Smooth muscle cell (in vitro differentiated cells): ENCODE measurements at regions not wholly inside any gene's neighbourhood (a gene's known extent, or its start where the extent isn't known, plus 50 kb on each side); places are given as distances from the start of the nearest gene placed in this dataset.
"Not testable (repeated sequence)": the region's sequence is repeated elsewhere in the genome, so short reads cannot be mapped to it uniquely, and the experiment has no call there.

ENCODE experiments used
- DNase-seq: peaks from one replicate; lab custom pipeline; 2025; ENCODE audit not compliant: unreplicated experiment; lab: John Stamatoyannopoulos, UW
- H2AFZ ChIP-seq: fragments of 200-600 bp; sonication (generic); 2 replicates; pipeline ENCODE4 v1.6.0; 2016; ENCODE audit warnings: antibody characterized with exemption, low read depth, mild to moderate bottlenecking
- H3F3A ChIP-seq: fragments of 200-600 bp; sonication (generic); 2 replicates; pipeline ENCODE4 v1.6.0; 2017; ENCODE audit warnings: antibody characterized with exemption, low read depth
- H3K27ac ChIP-seq: fragments of 200-600 bp; sonication (generic); 2 replicates; pipeline ENCODE4 v1.5.1; 2016; ENCODE audit warnings: low read depth, mild to moderate bottlenecking
- H3K27me3 ChIP-seq: fragments of 200-600 bp; sonication (generic); 2 replicates; pipeline ENCODE4 v1.6.1; 2016; ENCODE audit warnings: low read depth, mild to moderate bottlenecking
- H3K36me3 ChIP-seq: fragments of 200-600 bp; sonication (generic); 2 replicates; pipeline ENCODE4 v1.5.1; 2016; ENCODE audit warnings: low read depth
- H3K4me1 ChIP-seq: fragments of 200-600 bp; sonication (generic); 2 replicates; pipeline ENCODE4 v1.5.1; 2016; ENCODE audit warnings: low read depth
- H3K4me2 ChIP-seq: fragments of 200-600 bp; sonication (generic); 2 replicates; pipeline ENCODE4 v1.6.0; 2016; ENCODE audit warnings: mild to moderate bottlenecking
- H3K4me3 ChIP-seq: fragments of 200-600 bp; sonication (generic); 2 replicates; pipeline ENCODE4 v1.5.1; 2016; ENCODE audit warnings: mild to moderate bottlenecking
- H3K79me2 ChIP-seq: fragments of 200-600 bp; sonication (generic); 2 replicates; pipeline ENCODE4 v1.6.0; 2016; ENCODE audit warnings: low read depth, mild to moderate bottlenecking
- H3K9ac ChIP-seq: fragments of 200-600 bp; sonication (generic); 2 replicates; pipeline ENCODE4 v1.6.0; 2016; ENCODE audit warnings: low read depth
- H3K9me3 ChIP-seq: fragments of 200-600 bp; sonication (generic); replicated peaks from 2 replicates; pipeline ENCODE4 v1.5.1; 2016; ENCODE audit warnings: low read depth
- H4K20me1 ChIP-seq: fragments of 200-600 bp; sonication (generic); 2 replicates; pipeline ENCODE4 v1.6.0; 2016; ENCODE audit warnings: low read depth
- CTCF ChIP-seq: fragments of 200-600 bp; sonication (generic); IDR thresholded peaks from 2 replicates; pipeline ENCODE4 v1.5.1; 2017; ENCODE audit warnings: borderline replicate concordance, mild to moderate bottlenecking, antibody characterized with exemption; ENCODE audit not compliant: insufficient read depth, poor library complexity, severe bottlenecking
- WGBS: methylation state at CpG from one replicate; pipeline ENCODE4 v1.1.7; 2016; ENCODE audit warnings: low lambda C conversion rate; 5-methylcytosine and 5-hydroxymethylcytosine counted together

DNA sequence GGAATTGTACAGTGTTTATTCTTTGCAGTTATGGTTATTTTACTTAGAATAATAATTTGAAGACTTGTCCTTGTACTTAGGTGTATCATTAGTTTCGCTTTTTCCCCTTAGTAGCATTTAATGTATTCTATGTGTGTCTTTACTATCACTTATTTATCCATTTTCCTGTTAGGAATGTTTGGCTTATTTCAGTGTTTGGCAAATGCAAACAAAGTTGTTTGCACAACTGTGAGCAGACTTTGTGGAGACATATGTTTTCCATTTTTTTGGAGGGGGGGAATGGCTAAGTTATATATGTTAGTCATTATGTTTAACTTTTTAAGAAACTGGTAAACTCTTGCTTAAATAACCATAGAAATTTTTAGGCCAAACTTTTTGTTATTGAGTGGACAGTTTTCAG is 447.7 kb downstream of the SOX11 start:
- H4K20me1 ChIP-seq = no peaks in the 10 kb centered on the region
- no peak for TF ChIP-seq CTCF
- no peak overlapping the region for H3K9ac ChIP-seq
- no peak overlapping the region for H3K4me2 ChIP-seq
- no peaks in the 10 kb centered on the region for H3K4me1 ChIP-seq
- no peak overlapping the region for H3K27ac ChIP-seq
- H2AFZ ChIP-seq = no peak overlapping the region
- H3K9me3 ChIP-seq = no peaks in the 10 kb centered on the region
- H3K36me3 ChIP-seq = no peaks in the 10 kb centered on the region
- H3K79me2 ChIP-seq = no peaks in the 10 kb centered on the region
- 97% methylated on average over 1 of the region's 1 CpG for WGBS
- no peaks in the 10 kb centered on the region for H3F3A ChIP-seq
- no peak for DNase-seq
- no peak overlapping the region for H3K4me3 ChIP-seq
- H3K27me3 ChIP-seq = no peaks in the 10 kb centered on the region

DNA sequence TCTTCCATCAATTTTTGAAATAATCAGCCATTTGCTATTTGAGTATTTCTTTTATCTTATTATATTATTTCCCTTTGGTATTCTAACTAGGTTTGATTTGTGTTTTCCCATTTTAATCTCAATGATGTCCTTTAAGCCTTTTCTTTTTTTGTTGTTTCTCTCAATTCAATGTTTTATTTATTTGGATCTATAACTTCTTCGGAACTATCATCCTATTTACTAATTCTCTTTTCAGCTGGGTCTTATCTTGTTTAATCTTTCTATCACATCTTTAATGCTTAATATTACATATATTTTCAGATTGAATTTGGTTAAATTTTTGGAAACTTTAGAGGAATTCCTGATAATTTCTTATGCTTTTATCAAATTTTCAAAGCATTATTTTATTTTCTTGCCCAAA is 448.3 kb downstream of the SOX11 start:
- Histone ChIP-seq H3K27ac (no peak overlapping the region), H3K4me1 (no peaks in the 10 kb centered on the region), H3F3A (no peaks in the 10 kb centered on the region), H3K4me2 (no peak overlapping the region), H3K36me3 (no peaks in the 10 kb centered on the region), H3K9me3 (no peaks in the 10 kb centered on the region), H3K27me3 (no peaks in the 10 kb centered on the region), H4K20me1 (no peaks in the 10 kb centered on the region), H3K79me2 (no peaks in the 10 kb centered on the region), H3K4me3 (no peak overlapping the region), H2AFZ (no peak overlapping the region), H3K9ac (no peak overlapping the region)
- no peak for TF ChIP-seq CTCF
- WGBS = 95% methylated on average over 1 of the region's 1 CpG
- no peak for DNase-seq

GRCh38 chr2:6143812-6144211 is 451.6 kb downstream of the SOX11 start:
- H3K79me2 ChIP-seq = no peaks in the 10 kb centered on the region
- H3K4me2 ChIP-seq = no peak overlapping the region
- no peaks in the 10 kb centered on the region for H3F3A ChIP-seq
- TF ChIP-seq CTCF = no peak
- no peak overlapping the region for H3K27ac ChIP-seq
- no peak overlapping the region for H2AFZ ChIP-seq
- DNase-seq = no peak
- H3K4me3 ChIP-seq = no peak overlapping the region
- H3K4me1 ChIP-seq = no peaks in the 10 kb centered on the region
- H3K9ac ChIP-seq = no peak overlapping the region
- H4K20me1 ChIP-seq = no peaks in the 10 kb centered on the region
- H3K36me3 ChIP-seq = no peaks in the 10 kb centered on the region
- H3K27me3 ChIP-seq = no peaks in the 10 kb centered on the region
- H3K9me3 ChIP-seq = no peaks in the 10 kb centered on the region
- WGBS = 90% methylated on average over 1 of the region's 1 CpG

DNA sequence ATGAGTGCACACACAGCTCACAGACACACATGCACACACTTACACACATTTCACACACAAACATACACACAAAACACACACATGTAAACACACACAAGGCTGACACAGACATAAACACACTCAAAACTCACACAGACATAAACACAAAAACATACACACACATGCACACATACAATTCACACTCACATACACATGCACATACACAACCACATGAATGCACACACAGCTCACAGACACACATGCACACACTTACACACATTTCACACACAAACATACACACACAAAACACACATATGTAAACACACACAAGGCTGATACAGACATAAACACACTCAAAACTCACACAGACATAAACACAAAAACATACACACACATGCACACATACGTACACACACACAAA is 455.0 kb downstream of the SOX11 start:
- H3K9me3 ChIP-seq, H3F3A ChIP-seq, H2AFZ ChIP-seq, H3K4me1 ChIP-seq, H3K4me2 ChIP-seq, H4K20me1 ChIP-seq, H3K27me3 ChIP-seq, H3K9ac ChIP-seq, DNase-seq, H3K79me2 ChIP-seq, H3K4me3 ChIP-seq, H3K27ac ChIP-seq, H3K36me3 ChIP-seq: not testable (repeated sequence)
- 94% methylated on average over 1 of the region's 1 CpG for WGBS
